ENCODE measurements at regions not wholly inside any gene's neighbourhood (a gene's known extent, or its start where the extent isn't known, plus 50 kb on each side); places are given as distances from the start of the nearest gene placed in this dataset.

GRCh38 chr4:129929984-129930383 lies 834.0 kb downstream of the C4orf33 start:
- TF ChIP-seq USF2 (IDR thresholded peaks at IDR 0.05): no peak
- TF ChIP-seq, protein P1, sequence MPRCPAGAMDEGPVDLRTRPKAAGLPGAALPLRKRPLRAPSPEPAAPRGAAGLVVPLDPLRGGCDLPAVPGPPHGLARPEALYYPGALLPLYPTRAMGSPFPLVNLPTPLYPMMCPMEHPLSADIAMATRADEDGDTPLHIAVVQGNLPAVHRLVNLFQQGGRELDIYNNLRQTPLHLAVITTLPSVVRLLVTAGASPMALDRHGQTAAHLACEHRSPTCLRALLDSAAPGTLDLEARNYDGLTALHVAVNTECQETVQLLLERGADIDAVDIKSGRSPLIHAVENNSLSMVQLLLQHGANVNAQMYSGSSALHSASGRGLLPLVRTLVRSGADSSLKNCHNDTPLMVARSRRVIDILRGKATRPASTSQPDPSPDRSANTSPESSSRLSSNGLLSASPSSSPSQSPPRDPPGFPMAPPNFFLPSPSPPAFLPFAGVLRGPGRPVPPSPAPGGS (IDR thresholded peaks at IDR 0.05): no peak
- TF ChIP-seq NFE2L2 (conservative IDR thresholded peaks at IDR 0.05; ENCODE audit: low read length): no peak
- no peak for TF ChIP-seq POLR2A (IDR thresholded peaks at IDR 0.05; ENCODE audit: low read length)
- no peak for TF ChIP-seq ZFP36 (IDR thresholded peaks at IDR 0.05; ENCODE audit: borderline replicate concordance, partially characterized antibody)
- no peak for TF ChIP-seq RFX5 (IDR thresholded peaks at IDR 0.05)
- no peak for TF ChIP-seq HES2 (IDR thresholded peaks at IDR 0.05)
- TF ChIP-seq, protein P2, sequence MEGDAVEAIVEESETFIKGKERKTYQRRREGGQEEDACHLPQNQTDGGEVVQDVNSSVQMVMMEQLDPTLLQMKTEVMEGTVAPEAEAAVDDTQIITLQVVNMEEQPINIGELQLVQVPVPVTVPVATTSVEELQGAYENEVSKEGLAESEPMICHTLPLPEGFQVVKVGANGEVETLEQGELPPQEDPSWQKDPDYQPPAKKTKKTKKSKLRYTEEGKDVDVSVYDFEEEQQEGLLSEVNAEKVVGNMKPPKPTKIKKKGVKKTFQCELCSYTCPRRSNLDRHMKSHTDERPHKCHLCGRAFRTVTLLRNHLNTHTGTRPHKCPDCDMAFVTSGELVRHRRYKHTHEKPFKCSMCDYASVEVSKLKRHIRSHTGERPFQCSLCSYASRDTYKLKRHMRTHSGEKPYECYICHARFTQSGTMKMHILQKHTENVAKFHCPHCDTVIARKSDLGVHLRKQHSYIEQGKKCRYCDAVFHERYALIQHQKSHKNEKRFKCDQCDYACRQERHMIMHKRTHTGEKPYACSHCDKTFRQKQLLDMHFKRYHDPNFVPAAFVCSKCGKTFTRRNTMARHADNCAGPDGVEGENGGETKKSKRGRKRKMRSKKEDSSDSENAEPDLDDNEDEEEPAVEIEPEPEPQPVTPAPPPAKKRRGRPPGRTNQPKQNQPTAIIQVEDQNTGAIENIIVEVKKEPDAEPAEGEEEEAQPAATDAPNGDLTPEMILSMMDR (IDR thresholded peaks at IDR 0.05): no peak
- TF ChIP-seq MYC (IDR thresholded peaks at IDR 0.05; ENCODE audit: borderline replicate concordance, low read length): no peak
- TF ChIP-seq JUN (IDR thresholded peaks at IDR 0.05): no peak
- TF ChIP-seq CEBPB (IDR thresholded peaks at IDR 0.05): no peak

Data from A549 (cell line).